Astrocyte (in vitro differentiated cells and primary cell): ENCODE measurements at regions not wholly inside any gene's neighbourhood (a gene's known extent, or its start where the extent isn't known, plus 50 kb on each side); places are given as distances from the start of the nearest gene placed in this dataset.

Experiments
- DNase-seq: peaks from one replicate; pipeline ENCODE4 v3.0.0-alpha.2; 2010; ENCODE audit warnings: low read depth
- FAIRE-seq: peaks from 2 replicates; lab custom pipeline; 2011; peaks lifted over from hg19 to GRCh38; lab: Jason Lieb, UNC
- H2AFZ ChIP-seq: 2 replicates; pipeline ENCODE4 v1.6.0; 2012; ENCODE audit warnings: low read depth, low read length, inconsistent platforms
- H3K27ac ChIP-seq: 2 replicates; pipeline ENCODE4 v1.5.1; 2011; ENCODE audit warnings: low read depth, low read length, inconsistent platforms
- H3K27me3 ChIP-seq: 2 replicates; pipeline ENCODE4 v1.6.0; 2011; ENCODE audit warnings: low read length, inconsistent platforms; ENCODE audit not compliant: insufficient read depth
- H3K36me3 ChIP-seq: 2 replicates; pipeline ENCODE4 v1.5.1; 2011; ENCODE audit warnings: low read length, inconsistent platforms; ENCODE audit not compliant: insufficient read depth
- H3K4me1 ChIP-seq: 2 replicates; pipeline ENCODE4 v1.5.1; 2011; ENCODE audit warnings: low read length, inconsistent platforms; ENCODE audit not compliant: insufficient read depth
- H3K4me2 ChIP-seq: 2 replicates; pipeline ENCODE4 v1.6.0; 2012; ENCODE audit warnings: low read length, inconsistent platforms
- H3K4me3 ChIP-seq: 2 replicates; pipeline ENCODE4 v1.5.1; 2011; ENCODE audit warnings: low read depth, mild to moderate bottlenecking, low read length, inconsistent platforms; ENCODE audit not compliant: insufficient read depth
- H3K79me2 ChIP-seq: 2 replicates; pipeline ENCODE4 v1.6.0; 2012; ENCODE audit warnings: mild to moderate bottlenecking, low read length, inconsistent platforms; ENCODE audit not compliant: insufficient read depth
- H3K9ac ChIP-seq: 2 replicates; pipeline ENCODE4 v1.6.0; 2012; ENCODE audit warnings: mild to moderate bottlenecking, low read length, inconsistent platforms
- H3K9me3 ChIP-seq: 2 replicates; pipeline ENCODE4 v1.5.1; 2012; ENCODE audit warnings: low read depth, mild to moderate bottlenecking, low read length, inconsistent platforms; ENCODE audit not compliant: insufficient read depth
- H4K20me1 ChIP-seq: 2 replicates; pipeline ENCODE4 v1.6.0; 2012; ENCODE audit warnings: low read length, inconsistent platforms; ENCODE audit not compliant: insufficient read depth
- H3K27ac Mint-ChIP-seq: one replicate; pipeline ENCODE4 v1.8.0; 2021; ENCODE audit warnings: mild to moderate bottlenecking, mixed read lengths; ENCODE audit not compliant: unreplicated experiment
- H3K27me3 Mint-ChIP-seq: one replicate; pipeline ENCODE4 v1.8.0; 2021; ENCODE audit warnings: low read depth, mixed read lengths; ENCODE audit not compliant: unreplicated experiment
- H3K36me3 Mint-ChIP-seq: one replicate; pipeline ENCODE4 v1.8.0; 2021; ENCODE audit warnings: low read depth, mixed read lengths; ENCODE audit not compliant: unreplicated experiment
- H3K4me1 Mint-ChIP-seq: one replicate; pipeline ENCODE4 v1.8.0; 2021; ENCODE audit warnings: low read depth, mixed read lengths; ENCODE audit not compliant: unreplicated experiment
- H3K4me3 Mint-ChIP-seq: one replicate; pipeline ENCODE4 v1.8.0; 2021; ENCODE audit warnings: mild to moderate bottlenecking, moderate library complexity, mixed read lengths; ENCODE audit not compliant: unreplicated experiment
- H3K9me3 Mint-ChIP-seq: one replicate; pipeline ENCODE4 v1.8.0; 2021; ENCODE audit warnings: mild to moderate bottlenecking, mixed read lengths; ENCODE audit not compliant: unreplicated experiment
- EZH2 ChIP-seq: IDR thresholded peaks from 2 replicates; pipeline ENCODE4 v1.6.1; 2012; ENCODE audit warnings: mild to moderate bottlenecking, low read length, inconsistent platforms; ENCODE audit not compliant: insufficient read depth
- TF ChIP-seq, protein P1 (sequence below): IDR thresholded peaks from 2 replicates; pipeline ENCODE4 v1.5.1; 2011; ENCODE audit warnings: low read depth, mild to moderate bottlenecking, inconsistent platforms, low read length, moderate library complexity; ENCODE audit not compliant: insufficient read depth

DNA sequence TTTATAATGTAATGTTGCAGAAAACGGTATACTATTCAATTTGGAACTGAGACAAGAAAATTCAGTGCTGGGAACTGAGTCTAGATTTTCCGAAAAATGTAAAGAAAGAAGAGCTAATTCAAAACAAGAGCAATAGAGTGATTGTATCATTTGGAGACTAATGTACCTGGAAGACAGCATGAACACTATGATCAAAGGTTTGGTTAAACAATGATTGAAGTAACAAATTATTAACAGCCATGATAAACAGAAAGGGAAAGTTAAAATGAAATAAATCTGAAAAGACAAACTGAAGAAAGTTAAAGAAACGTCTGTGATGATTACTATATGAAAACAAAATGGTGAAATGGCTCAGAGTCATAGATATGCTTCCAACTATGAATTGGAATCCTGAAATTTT, 300.6 kb upstream of the MPDZ start:
- H3K36me3 Mint-ChIP-seq = no peaks in the 10 kb centered on the region
- H3K9me3 Mint-ChIP-seq = no peaks in the 10 kb centered on the region
- no peaks in the 10 kb centered on the region for H3K79me2 ChIP-seq
- H3K9me3 ChIP-seq = no peaks in the 10 kb centered on the region
- TF ChIP-seq, protein P1, sequence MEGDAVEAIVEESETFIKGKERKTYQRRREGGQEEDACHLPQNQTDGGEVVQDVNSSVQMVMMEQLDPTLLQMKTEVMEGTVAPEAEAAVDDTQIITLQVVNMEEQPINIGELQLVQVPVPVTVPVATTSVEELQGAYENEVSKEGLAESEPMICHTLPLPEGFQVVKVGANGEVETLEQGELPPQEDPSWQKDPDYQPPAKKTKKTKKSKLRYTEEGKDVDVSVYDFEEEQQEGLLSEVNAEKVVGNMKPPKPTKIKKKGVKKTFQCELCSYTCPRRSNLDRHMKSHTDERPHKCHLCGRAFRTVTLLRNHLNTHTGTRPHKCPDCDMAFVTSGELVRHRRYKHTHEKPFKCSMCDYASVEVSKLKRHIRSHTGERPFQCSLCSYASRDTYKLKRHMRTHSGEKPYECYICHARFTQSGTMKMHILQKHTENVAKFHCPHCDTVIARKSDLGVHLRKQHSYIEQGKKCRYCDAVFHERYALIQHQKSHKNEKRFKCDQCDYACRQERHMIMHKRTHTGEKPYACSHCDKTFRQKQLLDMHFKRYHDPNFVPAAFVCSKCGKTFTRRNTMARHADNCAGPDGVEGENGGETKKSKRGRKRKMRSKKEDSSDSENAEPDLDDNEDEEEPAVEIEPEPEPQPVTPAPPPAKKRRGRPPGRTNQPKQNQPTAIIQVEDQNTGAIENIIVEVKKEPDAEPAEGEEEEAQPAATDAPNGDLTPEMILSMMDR = no peak
- no peak for TF ChIP-seq EZH2
- no peak overlapping the region for H3K4me3 ChIP-seq
- no peaks in the 10 kb centered on the region for H3K36me3 ChIP-seq
- H3K9ac ChIP-seq = no peak overlapping the region
- no peaks in the 10 kb centered on the region for H3K27me3 Mint-ChIP-seq
- no peaks in the 10 kb centered on the region for H4K20me1 ChIP-seq
- no peak overlapping the region for H3K4me3 Mint-ChIP-seq
- no peaks in the 10 kb centered on the region for H3K4me1 ChIP-seq
- DNase-seq = no peak
- H3K27ac Mint-ChIP-seq = no peak overlapping the region
- no peaks in the 10 kb centered on the region for H3K27me3 ChIP-seq
- H2AFZ ChIP-seq = no peak overlapping the region
- peaks cover 2% of the 10 kb centered on the region for H3K4me1 Mint-ChIP-seq
- H3K27ac ChIP-seq = no peak overlapping the region
- FAIRE-seq = no peak
- H3K4me2 ChIP-seq = no peak overlapping the region

DNA sequence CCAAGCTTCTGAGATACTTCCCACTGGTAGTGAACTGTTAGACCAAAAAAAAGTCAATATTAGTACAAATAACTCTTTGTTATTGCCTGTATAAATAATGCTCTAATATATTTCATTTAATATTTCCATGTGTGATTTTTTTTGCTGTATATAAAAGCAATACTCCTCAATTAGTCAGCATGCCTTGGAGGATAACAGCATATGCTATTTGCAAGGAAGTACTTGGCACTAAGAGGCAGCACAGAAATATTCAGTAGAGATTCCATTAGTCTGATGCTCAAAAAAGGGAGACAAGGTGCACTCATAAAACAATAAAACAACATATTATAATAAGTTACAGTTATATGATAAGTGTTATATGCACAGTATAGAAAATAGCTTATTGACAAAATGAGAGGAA, 296.6 kb upstream of the MPDZ start:
- Histone ChIP-seq H3K4me2 (no peak overlapping the region), H3K9me3 (no peaks in the 10 kb centered on the region), H3K27ac (no peak overlapping the region), H3K4me3 (no peak overlapping the region), H4K20me1 (no peaks in the 10 kb centered on the region), H3K27me3 (no peaks in the 10 kb centered on the region), H3K36me3 (no peaks in the 10 kb centered on the region), H3K9ac (no peak overlapping the region), H2AFZ (no peak overlapping the region), H3K4me1 (no peaks in the 10 kb centered on the region), H3K79me2 (no peaks in the 10 kb centered on the region)
- Mint-ChIP-seq H3K9me3 (no peaks in the 10 kb centered on the region), H3K4me1 (peaks cover 2% of the 10 kb centered on the region), H3K27me3 (no peaks in the 10 kb centered on the region), H3K27ac (no peak overlapping the region), H3K4me3 (no peak overlapping the region), H3K36me3 (no peaks in the 10 kb centered on the region)
- TF ChIP-seq, protein P1 = no peak
- TF ChIP-seq EZH2 = no peak
- FAIRE-seq (no peak), DNase-seq (no peak)

DNA sequence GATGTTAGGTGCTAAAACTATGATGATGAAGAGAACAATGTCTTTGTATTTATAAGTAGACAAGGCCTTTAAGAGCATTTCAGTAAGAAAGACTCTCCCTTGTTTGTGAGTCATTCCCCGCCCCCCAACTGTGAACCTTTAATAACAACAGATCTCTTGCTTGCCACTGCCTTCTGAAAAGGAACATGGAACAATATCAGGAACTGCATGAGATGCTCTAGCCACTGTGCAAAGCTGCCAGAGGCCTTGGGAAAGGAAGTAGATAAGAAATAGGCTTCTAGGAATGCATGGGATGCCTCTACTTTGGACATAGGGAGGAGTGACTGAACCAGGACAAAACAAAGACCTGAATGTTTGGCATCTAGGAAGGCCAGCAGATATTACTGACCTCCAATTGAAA, 296.1 kb upstream of the MPDZ start:
- no peak overlapping the region for H3K4me3 Mint-ChIP-seq
- H3K4me3 ChIP-seq = no peak overlapping the region
- no peaks in the 10 kb centered on the region for H3K79me2 ChIP-seq
- no peaks in the 10 kb centered on the region for H3K36me3 ChIP-seq
- H3K27me3 ChIP-seq = no peaks in the 10 kb centered on the region
- FAIRE-seq (no peak), DNase-seq (peak; percentile 21)
- no peaks in the 10 kb centered on the region for H3K27me3 Mint-ChIP-seq
- no peaks in the 10 kb centered on the region for H3K36me3 Mint-ChIP-seq
- H3K4me1 ChIP-seq = peaks cover 1% of the 10 kb centered on the region
- H3K4me2 ChIP-seq = no peak overlapping the region
- no peak overlapping the region for H2AFZ ChIP-seq
- H3K4me1 Mint-ChIP-seq = peaks cover 2% of the 10 kb centered on the region
- no peaks in the 10 kb centered on the region for H3K9me3 ChIP-seq
- H3K9me3 Mint-ChIP-seq = no peaks in the 10 kb centered on the region
- no peak overlapping the region for H3K27ac ChIP-seq
- H3K9ac ChIP-seq = no peak overlapping the region
- TF ChIP-seq, protein P1 = no peak
- no peak for TF ChIP-seq EZH2
- H4K20me1 ChIP-seq = no peaks in the 10 kb centered on the region
- H3K27ac Mint-ChIP-seq = no peak overlapping the region
